ENCODE measurements at regions not wholly inside any gene's neighbourhood (a gene's known extent, or its start where the extent isn't known, plus 50 kb on each side); places are given as distances from the start of the nearest gene placed in this dataset.

- peak in 1 of 2 donors; percentile 91 for DNase-seq (ENCODE audit: low spot score in 2 of 2)
- peak overlapping the region; percentile 36 to 43 for H3K4me3 ChIP-seq
- intact Hi-C loops (cut with DNase I), result loop anchor here (2.0 to 10.0 kb wide), 4 partner anchors 43 to 185 kb away; no protein-coding TSS in a partner anchor
- H3K4me1 ChIP-seq, result peaks cover 4 to 13% of the 10 kb centered on the region in 2 donors
- H3K9me3 ChIP-seq, result no peaks in the 10 kb centered on the region
- H3K27me3 ChIP-seq, result no peaks in the 10 kb centered on the region
- peak overlapping the region; percentile 87 to 90 for H3K27ac ChIP-seq
- TF ChIP-seq, protein P1, sequence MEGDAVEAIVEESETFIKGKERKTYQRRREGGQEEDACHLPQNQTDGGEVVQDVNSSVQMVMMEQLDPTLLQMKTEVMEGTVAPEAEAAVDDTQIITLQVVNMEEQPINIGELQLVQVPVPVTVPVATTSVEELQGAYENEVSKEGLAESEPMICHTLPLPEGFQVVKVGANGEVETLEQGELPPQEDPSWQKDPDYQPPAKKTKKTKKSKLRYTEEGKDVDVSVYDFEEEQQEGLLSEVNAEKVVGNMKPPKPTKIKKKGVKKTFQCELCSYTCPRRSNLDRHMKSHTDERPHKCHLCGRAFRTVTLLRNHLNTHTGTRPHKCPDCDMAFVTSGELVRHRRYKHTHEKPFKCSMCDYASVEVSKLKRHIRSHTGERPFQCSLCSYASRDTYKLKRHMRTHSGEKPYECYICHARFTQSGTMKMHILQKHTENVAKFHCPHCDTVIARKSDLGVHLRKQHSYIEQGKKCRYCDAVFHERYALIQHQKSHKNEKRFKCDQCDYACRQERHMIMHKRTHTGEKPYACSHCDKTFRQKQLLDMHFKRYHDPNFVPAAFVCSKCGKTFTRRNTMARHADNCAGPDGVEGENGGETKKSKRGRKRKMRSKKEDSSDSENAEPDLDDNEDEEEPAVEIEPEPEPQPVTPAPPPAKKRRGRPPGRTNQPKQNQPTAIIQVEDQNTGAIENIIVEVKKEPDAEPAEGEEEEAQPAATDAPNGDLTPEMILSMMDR (IDR thresholded peaks at IDR 0.05), result peak; percentile 34 to 52 (median 45)
- no peaks in the 10 kb centered on the region for H3K36me3 ChIP-seq
These were observed 68.3 kb upstream of the FAM171A1 start for GRCh38 chr10:15439341-15439842.

DNA sequence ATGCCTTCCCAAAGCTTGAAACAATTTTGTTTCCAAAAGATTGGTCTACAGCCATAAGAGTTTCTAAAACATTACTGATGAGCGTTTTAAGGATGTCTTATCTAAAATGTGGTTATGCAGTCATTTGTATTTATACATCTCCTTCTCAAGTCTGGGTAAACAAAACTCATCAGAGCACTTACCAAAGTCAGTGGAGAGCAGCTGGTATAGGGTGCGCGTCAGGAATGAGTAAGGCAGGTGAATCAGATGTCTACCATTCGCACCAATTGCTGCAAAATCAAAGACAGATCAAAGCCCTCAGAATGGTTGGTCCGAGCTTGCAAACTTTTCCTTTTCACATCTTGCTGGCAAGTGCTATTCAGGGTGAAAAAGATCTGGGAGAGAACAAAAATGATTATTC lies 65.6 kb upstream of the FAM171A1 start:
- Histone ChIP-seq H3K4me3 (no peak overlapping the region), H3K27ac (peak overlapping the region; percentile 41 to 72), H3K9me3 (no peaks in the 10 kb centered on the region), H3K27me3 (no peaks in the 10 kb centered on the region), H3K36me3 (no peaks in the 10 kb centered on the region), H3K4me1 (peaks cover 4 to 24% of the 10 kb centered on the region in 2 donors)
- no peak for DNase-seq (ENCODE audit: low spot score in 2 of 2)
- intact Hi-C loops (cut with DNase I), result loop anchor here (5.0 to 10.0 kb wide), 3 partner anchors 96 to 188 kb away; no protein-coding TSS in a partner anchor
- TF ChIP-seq, protein P1 (IDR thresholded peaks at IDR 0.05), result no peak

- Histone ChIP-seq H3K36me3 (no peaks in the 10 kb centered on the region), H3K4me1 (peaks cover 4 to 14% of the 10 kb centered on the region in 2 donors)
These were observed 62.9 kb upstream of the FAM171A1 start for GRCh38 chr10:15433850-15434537.

DNA sequence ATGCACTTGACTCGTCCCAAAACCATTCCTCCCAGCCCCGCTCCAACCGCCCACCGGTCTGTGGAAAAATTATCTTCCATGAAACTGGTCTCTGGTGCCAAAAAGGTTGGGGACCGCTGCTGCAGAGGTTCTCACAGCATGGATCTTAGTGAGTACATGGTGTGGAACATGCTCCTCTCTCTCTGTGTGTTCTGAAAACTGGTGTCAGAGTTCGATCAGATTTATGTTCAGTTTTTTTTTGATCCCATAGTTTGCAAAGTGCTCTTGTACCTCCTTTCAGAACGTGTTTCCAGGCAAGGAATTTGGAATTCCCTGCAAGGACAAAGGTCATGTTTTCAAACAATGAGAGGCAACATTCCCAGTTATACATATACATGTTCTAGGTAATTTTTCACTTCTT lies 61.2 kb upstream of the FAM171A1 start:
- DNase-seq (ENCODE audit: low spot score in 2 of 2), result no peak
- no peaks in the 10 kb centered on the region for H3K9me3 ChIP-seq
- no peak overlapping the region for H3K4me3 ChIP-seq
- intact Hi-C loops (cut with DNase I), result loop anchor here (5.0 to 10.0 kb wide), 2 partner anchors 150 to 193 kb away; no protein-coding TSS in a partner anchor
- H3K4me1 ChIP-seq, result peaks cover 4 to 11% of the 10 kb centered on the region in 2 donors
- H3K27me3 ChIP-seq, result no peaks in the 10 kb centered on the region
- H3K27ac ChIP-seq, result peak overlapping the region; percentile 17 to 55
- no peaks in the 10 kb centered on the region for H3K36me3 ChIP-seq
- TF ChIP-seq, protein P1 (IDR thresholded peaks at IDR 0.05), result no peak

More at GRCh38 chr10:15433850-15434537, 62.9 kb upstream of the FAM171A1 start:
- no peak for DNase-seq (ENCODE audit: low spot score in 2 of 2)
- H3K27ac ChIP-seq, result peak overlapping the region; percentile 63 to 69
- TF ChIP-seq, protein P1 (IDR thresholded peaks at IDR 0.05), result peak; percentile 38 to 73 (median 69)
- H3K4me3 ChIP-seq, result peak overlapping the region in 1 of 2 donors; percentile 57
- intact Hi-C loops (cut with DNase I), result loop anchor here (1.0 to 10.0 kb wide), 3 partner anchors 148 to 281 kb away; no protein-coding TSS in a partner anchor
- H3K27me3 ChIP-seq, result no peaks in the 10 kb centered on the region
- H3K9me3 ChIP-seq, result no peaks in the 10 kb centered on the region

- TF ChIP-seq, protein P1 (IDR thresholded peaks at IDR 0.05), result no peak
- peaks cover 4 to 11% of the 10 kb centered on the region in 2 donors for H3K4me1 ChIP-seq
- no peaks in the 10 kb centered on the region for H3K9me3 ChIP-seq
- intact Hi-C loops (cut with DNase I), result loop anchor here (5.0 to 10.0 kb wide), 2 partner anchors 151 to 194 kb away; no protein-coding TSS in a partner anchor
- H3K27me3 ChIP-seq, result no peaks in the 10 kb centered on the region
- DNase-seq (ENCODE audit: low spot score in 2 of 2), result no peak
- H3K4me3 ChIP-seq, result no peak overlapping the region
- H3K36me3 ChIP-seq, result no peaks in the 10 kb centered on the region
- peak overlapping the region in 1 of 2 donors; percentile 8 for H3K27ac ChIP-seq
These were observed 60.1 kb upstream of the FAM171A1 start for GRCh38 chr10:15430969-15431771.
